AG04450 (cell line): ENCODE measurements at regions not wholly inside any gene's neighbourhood (a gene's known extent, or its start where the extent isn't known, plus 50 kb on each side); places are given as distances from the start of the nearest gene placed in this dataset.

ENCODE experiments used
- CTCF ChIA-PET: fragments of 300-600, 350-600 bp; formaldehyde crosslinking; extraction: SDS; loops from one replicate; lab custom pipeline; 2022; ENCODE audit warnings: antibody characterized with exemption, inconsistent platforms; lab: Charles Lee
- POLR2A ChIA-PET: fragments of 350-600 bp; formaldehyde crosslinking; extraction: SDS; loops from one replicate; lab custom pipeline; 2021; ENCODE audit warnings: antibody characterized with exemption, inconsistent platforms; lab: Yijun Ruan, JAX
- DNase-seq: peaks from one replicate; pipeline ENCODE4 v3.0.0-alpha.2; 2011; ENCODE audit warnings: low read depth, low spot score
- H3K27ac ChIP-seq: one replicate; pipeline ENCODE4 v1.5.1; 2012; ENCODE audit warnings: low read depth, low read length, control low read depth
- H3K27me3 ChIP-seq: one replicate; pipeline ENCODE4 v1.6.0; 2012; ENCODE audit warnings: low read length; ENCODE audit not compliant: control insufficient read depth, insufficient read depth
- H3K4me3 ChIP-seq: 2 replicates; pipeline ENCODE4 v1.5.1; 2011; ENCODE audit warnings: mild to moderate bottlenecking, low read depth, low read length, control low read depth
- H3K9me3 ChIP-seq: 2 replicates; pipeline ENCODE4 v1.5.1; 2012; ENCODE audit warnings: low read length; ENCODE audit not compliant: control insufficient read depth, insufficient read depth
- TF ChIP-seq, protein P1 (sequence below): IDR thresholded peaks from 2 replicates; pipeline ENCODE4 v1.5.1; 2011; ENCODE audit warnings: low read depth, low read length, control low read depth, inconsistent platforms

DNA sequence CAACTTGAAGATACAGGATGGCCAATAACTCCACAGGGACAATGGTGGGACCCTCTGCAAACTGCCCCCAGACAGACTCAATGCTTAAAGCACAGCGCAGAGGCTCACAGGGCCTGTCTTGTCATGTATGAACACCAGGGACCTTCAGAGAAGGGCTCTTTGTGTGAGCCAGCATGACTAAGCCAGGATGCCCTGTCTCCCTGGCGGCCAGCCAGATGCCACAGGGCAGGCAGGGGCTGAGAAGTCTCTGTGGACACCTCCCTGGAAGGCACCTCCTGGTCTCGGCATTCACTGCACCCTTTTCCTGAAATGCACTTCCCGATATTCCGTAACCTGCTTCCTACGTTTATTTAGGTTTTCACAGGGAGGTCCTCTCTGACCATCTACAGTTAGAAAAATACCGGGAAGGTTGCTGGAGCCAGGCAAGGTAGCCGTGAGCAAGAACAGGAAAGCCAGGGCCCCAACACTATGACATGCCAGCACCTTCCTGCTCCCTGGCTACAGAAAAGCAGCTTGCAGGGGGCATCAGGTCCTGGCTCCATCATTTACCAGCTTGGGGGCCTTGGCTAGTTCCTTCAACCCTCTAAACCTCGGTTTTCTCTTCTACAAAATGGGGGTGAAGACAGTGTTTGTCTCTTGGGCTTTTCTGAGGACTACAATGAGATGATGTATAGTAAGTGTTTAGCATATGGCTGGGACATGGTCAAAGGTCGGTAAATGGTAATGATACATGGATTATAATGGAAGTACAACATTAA, 65.0 kb downstream of the PITPNM2 start:
- Histone ChIP-seq H3K27ac (no peak overlapping the region), H3K4me3 (no peak overlapping the region), H3K9me3 (peaks cover 8% of the 10 kb centered on the region), H3K27me3 (peaks cover 10% of the 10 kb centered on the region)
- no peak for DNase-seq
- POLR2A ChIA-PET = no interaction called here
- TF ChIP-seq, protein P1, sequence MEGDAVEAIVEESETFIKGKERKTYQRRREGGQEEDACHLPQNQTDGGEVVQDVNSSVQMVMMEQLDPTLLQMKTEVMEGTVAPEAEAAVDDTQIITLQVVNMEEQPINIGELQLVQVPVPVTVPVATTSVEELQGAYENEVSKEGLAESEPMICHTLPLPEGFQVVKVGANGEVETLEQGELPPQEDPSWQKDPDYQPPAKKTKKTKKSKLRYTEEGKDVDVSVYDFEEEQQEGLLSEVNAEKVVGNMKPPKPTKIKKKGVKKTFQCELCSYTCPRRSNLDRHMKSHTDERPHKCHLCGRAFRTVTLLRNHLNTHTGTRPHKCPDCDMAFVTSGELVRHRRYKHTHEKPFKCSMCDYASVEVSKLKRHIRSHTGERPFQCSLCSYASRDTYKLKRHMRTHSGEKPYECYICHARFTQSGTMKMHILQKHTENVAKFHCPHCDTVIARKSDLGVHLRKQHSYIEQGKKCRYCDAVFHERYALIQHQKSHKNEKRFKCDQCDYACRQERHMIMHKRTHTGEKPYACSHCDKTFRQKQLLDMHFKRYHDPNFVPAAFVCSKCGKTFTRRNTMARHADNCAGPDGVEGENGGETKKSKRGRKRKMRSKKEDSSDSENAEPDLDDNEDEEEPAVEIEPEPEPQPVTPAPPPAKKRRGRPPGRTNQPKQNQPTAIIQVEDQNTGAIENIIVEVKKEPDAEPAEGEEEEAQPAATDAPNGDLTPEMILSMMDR = no peak
- CTCF ChIA-PET = no interaction called here

DNA sequence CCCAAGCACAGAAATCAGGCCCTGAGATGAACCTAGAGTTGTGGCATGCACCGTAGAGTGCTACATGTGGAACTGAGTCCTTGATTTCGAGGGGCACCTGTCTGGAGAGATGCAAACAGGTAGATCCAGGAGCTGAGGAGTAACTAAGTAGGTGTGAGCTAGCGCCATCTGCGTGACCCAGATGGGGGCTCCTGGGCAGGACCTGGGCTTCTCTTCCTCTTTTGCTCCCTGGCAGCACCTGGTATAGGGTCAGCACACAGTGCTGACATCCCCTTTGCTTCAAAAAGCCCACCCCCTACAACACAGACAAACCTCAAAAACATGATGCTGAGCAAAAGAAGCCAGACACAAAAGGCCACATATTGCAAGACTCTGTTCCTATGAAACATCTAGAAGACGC, 65.8 kb downstream of the PITPNM2 start:
- CTCF ChIA-PET = interaction anchor here (1.4 kb wide), 1 partner anchor 43 kb away, joined by 3 read pairs; no protein-coding TSS in a partner anchor
- TF ChIP-seq, protein P1 = no peak
- H3K9me3 ChIP-seq = no peaks in the 10 kb centered on the region; the same call in 1 of the 2 replicates
- H3K27me3 ChIP-seq = peaks cover 10% of the 10 kb centered on the region
- POLR2A ChIA-PET = no interaction called here
- DNase-seq = no peak
- no peak overlapping the region for H3K4me3 ChIP-seq
- no peak overlapping the region for H3K27ac ChIP-seq

DNA sequence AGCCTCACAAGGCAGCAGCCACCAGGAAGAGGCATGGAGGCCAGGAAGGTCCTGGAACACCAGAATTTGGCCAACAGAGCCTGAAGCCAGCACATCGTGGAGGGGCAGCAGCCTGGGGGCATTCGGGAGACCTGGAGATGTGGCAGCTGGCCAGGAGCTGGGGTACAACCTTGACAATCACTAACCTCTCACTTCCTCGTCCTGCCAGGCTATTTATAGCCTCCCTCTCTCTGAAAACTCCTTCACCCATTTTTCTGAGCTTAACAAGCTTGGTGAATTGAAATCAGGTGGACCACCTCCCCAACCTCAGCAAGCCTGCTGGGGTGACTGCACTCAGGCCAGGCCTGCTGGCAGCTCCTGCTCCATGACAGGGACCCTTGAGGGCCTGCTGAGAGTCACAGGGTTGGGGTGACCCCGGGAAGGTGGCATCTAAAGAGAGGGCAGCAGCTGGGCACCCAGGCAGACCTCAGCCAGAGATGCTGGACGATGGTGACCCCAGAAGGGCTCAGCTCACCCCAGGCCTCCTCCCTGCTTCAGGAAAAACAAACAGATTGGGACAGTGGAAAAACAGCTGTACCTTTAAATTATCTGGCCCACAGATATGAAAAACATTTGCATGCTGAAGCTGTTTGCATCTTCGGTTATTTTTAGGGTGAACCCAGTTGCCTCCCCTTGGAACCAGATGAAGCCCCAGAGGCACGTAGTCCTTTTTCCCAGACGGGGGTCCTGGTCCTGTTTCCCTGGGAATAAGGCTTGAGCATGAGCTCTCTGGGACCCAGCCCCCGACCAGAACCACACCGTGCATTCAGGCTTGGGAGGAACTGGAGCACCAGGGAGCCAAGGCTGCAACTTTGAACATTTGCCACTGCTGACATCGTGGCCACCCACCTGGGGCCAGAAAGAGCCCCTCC, 67.0 kb downstream of the PITPNM2 start:
- H3K9me3 ChIP-seq = no peaks in the 10 kb centered on the region; the same call in 1 of the 2 replicates
- ChIA-PET CTCF (interaction anchor here (1.4 kb wide), 1 partner anchor 42 kb away, joined by 3 read pairs; no protein-coding TSS in a partner anchor), POLR2A (no interaction called here)
- TF ChIP-seq, protein P1 = no peak
- H3K27me3 ChIP-seq = peaks cover 10% of the 10 kb centered on the region
- H3K27ac ChIP-seq = no peak overlapping the region
- no peak overlapping the region for H3K4me3 ChIP-seq
- no peak for DNase-seq

DNA sequence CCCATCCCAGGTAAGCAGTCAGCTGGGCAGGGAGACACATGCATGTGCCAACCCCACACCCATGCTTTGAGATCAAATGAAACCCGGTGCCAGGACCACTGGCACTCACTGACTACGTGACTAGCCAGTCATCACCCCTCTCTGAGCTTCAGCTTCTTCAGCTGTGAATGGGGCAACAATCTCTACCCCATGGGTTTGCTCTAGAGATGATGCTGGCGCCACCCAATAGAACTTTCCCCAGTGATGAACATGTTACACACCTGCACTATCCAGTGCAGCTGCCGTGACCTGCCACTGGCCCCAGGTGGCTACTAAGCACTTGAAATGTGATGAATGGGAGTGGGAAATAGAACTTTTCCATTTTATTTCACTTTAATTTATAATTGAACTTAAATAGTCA, 70.3 kb downstream of the PITPNM2 start:
- TF ChIP-seq, protein P1 = no peak
- ChIA-PET CTCF (no interaction called here), POLR2A (interaction anchor here (1.9 kb wide), 1 partner anchor 152 kb away, joined by 4 read pairs; the partner anchor contains the start of gene MPHOSPH9)

More for the DNA sequence above, 70.3 kb downstream of the PITPNM2 start:
- H3K27me3 ChIP-seq = peaks cover 5% of the 10 kb centered on the region
- H3K4me3 ChIP-seq = no peak overlapping the region
- H3K27ac ChIP-seq = no peak overlapping the region
- no peaks in the 10 kb centered on the region for H3K9me3 ChIP-seq
- DNase-seq = no peak
